ENCODE measurements at regions not wholly inside any gene's neighbourhood (a gene's known extent, or its start where the extent isn't known, plus 50 kb on each side); places are given as distances from the start of the nearest gene placed in this dataset.
"Not testable (repeated sequence)": the region's sequence is repeated elsewhere in the genome, so short reads cannot be mapped to it uniquely, and the experiment has no call there.

DNA sequence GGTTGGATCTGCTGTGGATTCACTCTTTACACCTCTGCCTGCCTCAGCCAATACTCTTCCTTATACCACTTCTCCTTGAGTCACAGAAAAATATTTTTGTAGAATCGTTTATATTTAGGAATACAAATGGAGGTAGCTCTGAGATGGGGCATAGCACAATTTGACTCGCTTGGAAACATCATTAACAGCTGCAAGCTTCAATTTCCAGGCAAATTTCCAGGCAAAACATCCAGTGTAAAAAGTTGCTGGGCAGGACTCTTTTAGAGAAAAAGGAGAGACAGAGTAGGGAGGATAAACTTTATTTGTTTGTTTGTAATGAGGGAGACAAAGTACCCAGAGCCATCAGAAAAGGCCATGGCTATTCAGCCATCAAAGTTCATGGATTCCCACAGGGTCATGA, 74.4 kb upstream of the SOX11 start:
- DNase-seq (ENCODE audit: low read depth, low spot score), result no peak
- Histone ChIP-seq H3K9ac (ENCODE audit: insufficient read length, low read depth) (no peak overlapping the region), H3K4me3 (ENCODE audit: insufficient read length, low read depth) (no peak overlapping the region), H3K27me3 (ENCODE audit: insufficient read depth, insufficient read length) (no peaks in the 10 kb centered on the region), H3K36me3 (ENCODE audit: insufficient read depth, insufficient read length, low read length) (no peaks in the 10 kb centered on the region), H3K9me3 (ENCODE audit: insufficient read depth, low read length) (no peaks in the 10 kb centered on the region), H3K4me1 (ENCODE audit: insufficient read depth, insufficient read length) (no peaks in the 10 kb centered on the region)
- TF ChIP-seq SUZ12 (IDR thresholded peaks at IDR 0.05; ENCODE audit: extremely low read depth, insufficient read depth, insufficient read length) (no peak), ZNF274 (IDR thresholded peaks at IDR 0.05; ENCODE audit: low read depth, low read length) (no peak), YY1 (IDR thresholded peaks at IDR 0.05; ENCODE audit: insufficient read depth, insufficient read length) (no peak)

DNA sequence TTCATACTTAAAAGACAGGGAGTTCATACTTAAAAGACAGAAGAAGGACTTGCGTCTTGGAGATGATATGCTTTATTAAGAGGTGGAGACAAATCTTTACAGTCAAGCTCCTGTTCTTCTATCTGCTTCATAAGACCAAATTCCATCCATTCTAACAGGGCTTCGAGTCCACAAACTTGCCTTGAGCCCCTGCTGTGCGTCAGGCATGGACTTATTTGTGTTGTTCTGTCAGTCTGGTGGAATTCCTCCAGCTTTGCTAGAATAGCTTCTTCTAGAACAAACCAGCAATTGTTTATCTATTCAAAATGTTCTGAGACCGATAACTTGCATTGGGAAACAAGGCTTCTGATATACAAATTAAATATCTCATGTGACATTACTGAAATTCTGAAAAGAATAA, 73.9 kb upstream of the SOX11 start:
- Histone ChIP-seq H3K9me3 (ENCODE audit: insufficient read depth, low read length) (no peaks in the 10 kb centered on the region), H3K4me1 (ENCODE audit: insufficient read depth, insufficient read length) (no peaks in the 10 kb centered on the region), H3K4me3 (ENCODE audit: insufficient read length, low read depth) (no peak overlapping the region), H3K27me3 (ENCODE audit: insufficient read depth, insufficient read length) (no peaks in the 10 kb centered on the region), H3K9ac (ENCODE audit: insufficient read length, low read depth) (no peak overlapping the region), H3K36me3 (ENCODE audit: insufficient read depth, insufficient read length, low read length) (no peaks in the 10 kb centered on the region)
- TF ChIP-seq YY1 (IDR thresholded peaks at IDR 0.05; ENCODE audit: insufficient read depth, insufficient read length) (no peak), ZNF274 (IDR thresholded peaks at IDR 0.05; ENCODE audit: low read depth, low read length) (no peak), SUZ12 (IDR thresholded peaks at IDR 0.05; ENCODE audit: extremely low read depth, insufficient read depth, insufficient read length) (no peak)
- DNase-seq (ENCODE audit: low read depth, low spot score), result no peak

DNA sequence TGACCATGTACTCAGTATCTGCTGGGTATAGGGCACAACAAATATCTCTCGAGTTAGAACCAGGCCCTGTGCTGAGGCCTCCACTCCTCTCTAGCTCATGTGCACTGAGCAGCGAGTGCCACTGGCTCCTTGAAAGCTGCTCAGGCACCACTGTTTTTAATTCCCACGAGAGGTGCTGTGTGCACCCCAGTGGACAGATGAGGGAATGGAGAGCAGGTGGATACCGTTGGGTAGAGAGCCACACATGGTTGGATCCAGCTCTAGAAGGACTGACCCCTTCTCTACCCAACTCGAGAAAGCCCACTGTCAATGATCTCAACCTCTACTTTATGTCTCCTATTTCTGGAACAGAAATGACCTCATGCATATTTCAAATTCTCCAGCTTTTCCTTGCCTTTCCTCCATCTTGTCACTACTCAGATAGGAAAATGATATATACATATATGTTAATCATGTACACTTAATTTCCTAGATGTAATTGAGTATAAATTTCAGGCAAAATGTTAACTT, 66.6 kb upstream of the SOX11 start:
- not testable (repeated sequence) for H3K9me3 ChIP-seq (ENCODE audit: insufficient read depth, low read length); H3K36me3 ChIP-seq (ENCODE audit: insufficient read depth, insufficient read length, low read length); H3K27me3 ChIP-seq (ENCODE audit: insufficient read depth, insufficient read length); H3K4me1 ChIP-seq (ENCODE audit: insufficient read depth, insufficient read length); H3K4me3 ChIP-seq (ENCODE audit: insufficient read length, low read depth); H3K9ac ChIP-seq (ENCODE audit: insufficient read length, low read depth); DNase-seq (ENCODE audit: low read depth, low spot score)

DNA sequence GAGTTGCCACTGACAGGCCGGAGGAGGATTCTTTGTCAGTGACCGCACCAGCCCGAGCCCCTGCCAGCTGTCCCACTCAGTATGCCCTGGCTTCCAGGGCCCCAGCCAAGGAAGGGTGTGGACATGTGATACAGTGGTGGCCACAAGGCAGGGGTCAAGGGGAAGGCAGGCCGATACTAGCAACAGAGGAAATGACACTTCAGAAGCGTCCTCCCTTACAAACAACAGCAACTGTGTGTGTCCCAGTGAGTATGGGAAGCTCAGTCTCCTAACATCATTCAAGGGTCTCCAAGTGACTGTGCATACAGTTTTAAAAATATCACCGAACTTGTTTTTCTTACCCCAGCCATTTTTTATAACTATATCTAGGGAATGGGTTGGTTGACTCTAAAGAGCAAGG, 63.7 kb upstream of the SOX11 start:
- not testable (repeated sequence) for DNase-seq (ENCODE audit: low read depth, low spot score); H3K9ac ChIP-seq (ENCODE audit: insufficient read length, low read depth); H3K4me3 ChIP-seq (ENCODE audit: insufficient read length, low read depth); H3K27me3 ChIP-seq (ENCODE audit: insufficient read depth, insufficient read length); H3K9me3 ChIP-seq (ENCODE audit: insufficient read depth, low read length); H3K4me1 ChIP-seq (ENCODE audit: insufficient read depth, insufficient read length); H3K36me3 ChIP-seq (ENCODE audit: insufficient read depth, insufficient read length, low read length)

DNA sequence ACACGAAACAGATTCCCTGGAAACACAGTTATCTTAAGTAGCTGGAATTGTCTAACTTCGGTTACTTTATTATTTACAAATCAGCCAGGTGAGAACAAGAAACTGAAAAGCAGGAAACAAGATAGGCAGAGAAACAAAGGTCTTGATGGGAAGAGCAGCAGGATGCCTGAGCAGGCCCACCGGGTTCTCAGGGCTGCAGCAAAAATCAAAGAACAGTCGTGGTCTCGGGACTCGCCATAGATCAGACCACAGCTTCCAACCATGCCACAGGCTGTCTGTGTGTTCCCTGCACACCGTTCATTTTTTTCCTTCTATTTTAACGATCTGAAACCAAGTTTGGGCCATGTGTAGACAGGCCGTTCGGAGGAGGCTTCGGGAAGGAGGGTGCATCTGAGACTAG, 62.7 kb upstream of the SOX11 start:
- H3K4me1 ChIP-seq (ENCODE audit: insufficient read depth, insufficient read length); H3K9ac ChIP-seq (ENCODE audit: insufficient read length, low read depth); DNase-seq (ENCODE audit: low read depth, low spot score); H3K4me3 ChIP-seq (ENCODE audit: insufficient read length, low read depth); H3K27me3 ChIP-seq (ENCODE audit: insufficient read depth, insufficient read length); H3K9me3 ChIP-seq (ENCODE audit: insufficient read depth, low read length); H3K36me3 ChIP-seq (ENCODE audit: insufficient read depth, insufficient read length, low read length): not testable (repeated sequence)

DNA sequence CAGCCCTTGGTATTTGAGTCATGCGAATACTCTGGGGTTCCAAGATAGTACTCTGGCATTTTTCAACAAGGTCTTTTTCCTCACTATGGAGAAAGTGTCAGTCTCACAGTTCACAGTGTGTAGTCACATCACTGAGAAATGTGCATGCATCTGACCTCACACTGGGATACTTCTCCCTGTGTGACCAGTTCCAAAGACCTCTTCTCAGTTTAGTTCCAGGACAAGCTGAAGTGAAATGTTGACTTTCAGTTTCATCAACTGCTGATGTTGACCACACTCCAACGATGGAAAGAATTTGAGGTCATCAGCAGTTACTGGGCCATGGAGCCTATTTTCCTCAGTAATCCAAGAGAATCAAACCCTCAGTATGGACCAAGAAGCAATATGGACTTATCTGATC, 55.1 kb upstream of the SOX11 start:
- not testable (repeated sequence) for H3K36me3 ChIP-seq (ENCODE audit: insufficient read depth, insufficient read length, low read length); H3K9me3 ChIP-seq (ENCODE audit: insufficient read depth, low read length); H3K27me3 ChIP-seq (ENCODE audit: insufficient read depth, insufficient read length); H3K9ac ChIP-seq (ENCODE audit: insufficient read length, low read depth); H3K4me1 ChIP-seq (ENCODE audit: insufficient read depth, insufficient read length); H3K4me3 ChIP-seq (ENCODE audit: insufficient read length, low read depth); DNase-seq (ENCODE audit: low read depth, low spot score)
